ENCODE measurements at regions not wholly inside any gene's neighbourhood (a gene's known extent, or its start where the extent isn't known, plus 50 kb on each side); places are given as distances from the start of the nearest gene placed in this dataset.

GRCh38 chr2:236790963-236791362, 221.3 kb downstream of the ACKR3 start:
- no peak for DNase-seq
- Histone ChIP-seq H3K4me3 (no peak overlapping the region), H3K27ac (no peak overlapping the region), H3K36me3 (no peaks in the 10 kb centered on the region), H3K27me3 (no peaks in the 10 kb centered on the region), H3K4me1 (no peaks in the 10 kb centered on the region), H3K9me3 (no peaks in the 10 kb centered on the region)
- 68% methylated on average over 6 of the region's 6 CpGs for WGBS, 2 donors (ENCODE audit: low coverage in 1 of 2)
- in situ Hi-C loops (cut with MboI; ENCODE audit: low pct_ligation_motif_present in 1 of 4, low pct_unique_long_range_greater_than_20kb in 1 of 4, low sequenced_read_pairs in 3 of 4) (no loop called here), intact Hi-C loops (cut with DNase I; ENCODE audit: low total_unique reads) (no loop called here)
- TF ChIP-seq EP300 (IDR thresholded peaks at IDR 0.05; ENCODE audit: low read depth) (no peak), CTCF (IDR thresholded peaks at IDR 0.05) (no peak), POLR2A (IDR thresholded peaks at IDR 0.05) (no peak), POLR2AphosphoS5 (IDR thresholded peaks at IDR 0.05) (no peak)

GRCh38 chr2:236793023-236794011, 223.7 kb downstream of the ACKR3 start:
- 79% methylated on average over 36 of the region's 37 CpGs; no CpG with 5 or more reads in 1 of the 2 donors for WGBS, 2 donors (ENCODE audit: low coverage in 1 of 2)
- no peaks in the 10 kb centered on the region for H3K36me3 ChIP-seq
- in situ Hi-C loops (cut with MboI; ENCODE audit: low pct_ligation_motif_present in 1 of 4, low pct_unique_long_range_greater_than_20kb in 1 of 4, low sequenced_read_pairs in 3 of 4) (no loop called here), intact Hi-C loops (cut with DNase I; ENCODE audit: low total_unique reads) (no loop called here)
- H3K4me1 ChIP-seq: no peaks in the 10 kb centered on the region
- H3K27ac ChIP-seq: no peak overlapping the region
- H3K27me3 ChIP-seq: no peaks in the 10 kb centered on the region
- no peak overlapping the region for H3K4me3 ChIP-seq
- no peak for TF ChIP-seq POLR2AphosphoS5 (IDR thresholded peaks at IDR 0.05)
- no peak for TF ChIP-seq POLR2A (IDR thresholded peaks at IDR 0.05)
- TF ChIP-seq EP300 (IDR thresholded peaks at IDR 0.05; ENCODE audit: low read depth): no peak
- TF ChIP-seq CTCF (IDR thresholded peaks at IDR 0.05): no peak
- no peak for DNase-seq
- no peaks in the 10 kb centered on the region for H3K9me3 ChIP-seq

GRCh38 chr2:236794176-236794957, 224.7 kb downstream of the ACKR3 start:
- H3K27ac ChIP-seq: no peak overlapping the region

More at GRCh38 chr2:236794176-236794957, 224.7 kb downstream of the ACKR3 start:
- Histone ChIP-seq H3K9me3 (no peaks in the 10 kb centered on the region), H3K36me3 (no peaks in the 10 kb centered on the region), H3K4me3 (no peak overlapping the region), H3K27me3 (no peaks in the 10 kb centered on the region), H3K4me1 (peaks cover 0 to under 1% (median 0%) of the 10 kb centered on the region in 4 donors)
- 43 to 59% methylated on average over 13 to 14 of the region's 14 CpGs for whole genome bisulfite sequencing, 2 donors (ENCODE audit: low coverage in 1 of 2)
- in situ Hi-C loops (cut with MboI; ENCODE audit: low pct_ligation_motif_present in 1 of 4, low pct_unique_long_range_greater_than_20kb in 1 of 4, low sequenced_read_pairs in 3 of 4): no loop called here
- TF ChIP-seq EP300 (IDR thresholded peaks at IDR 0.05; ENCODE audit: low read depth) (no peak), POLR2A (IDR thresholded peaks at IDR 0.05) (no peak), CTCF (IDR thresholded peaks at IDR 0.05) (no peak)
- no peak for DNase-seq
- intact Hi-C loops (cut with DNase I; ENCODE audit: low total_unique reads): no loop called here
